ENCODE measurements at regions not wholly inside any gene's neighbourhood (a gene's known extent, or its start where the extent isn't known, plus 50 kb on each side); places are given as distances from the start of the nearest gene placed in this dataset.

DNA sequence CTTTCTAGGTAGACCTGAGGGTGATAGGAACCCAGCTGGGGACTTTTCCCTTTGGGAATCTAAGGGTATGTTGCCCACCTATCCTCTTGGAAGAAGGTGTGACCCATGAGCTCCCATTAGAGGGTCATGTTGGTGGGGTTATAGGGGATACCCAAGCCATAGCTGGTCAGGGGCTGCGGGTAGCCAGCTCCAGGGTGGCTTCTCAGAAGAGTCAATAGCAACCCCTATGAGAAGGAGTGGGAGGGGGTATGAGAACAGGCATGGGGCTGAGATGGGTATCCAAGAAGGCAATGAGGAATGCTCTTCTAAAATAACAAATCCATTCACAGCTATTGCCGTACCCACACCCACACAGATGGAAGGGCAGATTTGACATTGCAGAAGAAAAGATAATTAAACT lies 217.8 kb downstream of the UACA start:
- TF ChIP-seq, protein P1, sequence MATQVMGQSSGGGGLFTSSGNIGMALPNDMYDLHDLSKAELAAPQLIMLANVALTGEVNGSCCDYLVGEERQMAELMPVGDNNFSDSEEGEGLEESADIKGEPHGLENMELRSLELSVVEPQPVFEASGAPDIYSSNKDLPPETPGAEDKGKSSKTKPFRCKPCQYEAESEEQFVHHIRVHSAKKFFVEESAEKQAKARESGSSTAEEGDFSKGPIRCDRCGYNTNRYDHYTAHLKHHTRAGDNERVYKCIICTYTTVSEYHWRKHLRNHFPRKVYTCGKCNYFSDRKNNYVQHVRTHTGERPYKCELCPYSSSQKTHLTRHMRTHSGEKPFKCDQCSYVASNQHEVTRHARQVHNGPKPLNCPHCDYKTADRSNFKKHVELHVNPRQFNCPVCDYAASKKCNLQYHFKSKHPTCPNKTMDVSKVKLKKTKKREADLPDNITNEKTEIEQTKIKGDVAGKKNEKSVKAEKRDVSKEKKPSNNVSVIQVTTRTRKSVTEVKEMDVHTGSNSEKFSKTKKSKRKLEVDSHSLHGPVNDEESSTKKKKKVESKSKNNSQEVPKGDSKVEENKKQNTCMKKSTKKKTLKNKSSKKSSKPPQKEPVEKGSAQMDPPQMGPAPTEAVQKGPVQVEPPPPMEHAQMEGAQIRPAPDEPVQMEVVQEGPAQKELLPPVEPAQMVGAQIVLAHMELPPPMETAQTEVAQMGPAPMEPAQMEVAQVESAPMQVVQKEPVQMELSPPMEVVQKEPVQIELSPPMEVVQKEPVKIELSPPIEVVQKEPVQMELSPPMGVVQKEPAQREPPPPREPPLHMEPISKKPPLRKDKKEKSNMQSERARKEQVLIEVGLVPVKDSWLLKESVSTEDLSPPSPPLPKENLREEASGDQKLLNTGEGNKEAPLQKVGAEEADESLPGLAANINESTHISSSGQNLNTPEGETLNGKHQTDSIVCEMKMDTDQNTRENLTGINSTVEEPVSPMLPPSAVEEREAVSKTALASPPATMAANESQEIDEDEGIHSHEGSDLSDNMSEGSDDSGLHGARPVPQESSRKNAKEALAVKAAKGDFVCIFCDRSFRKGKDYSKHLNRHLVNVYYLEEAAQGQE (IDR thresholded peaks at IDR 0.05; ENCODE audit: low read depth), result no peak
- TF ChIP-seq RAD21 (IDR thresholded peaks at IDR 0.05; ENCODE audit: low read depth) (no peak), CREB1 (IDR thresholded peaks at IDR 0.05; ENCODE audit: low read depth) (no peak), EP300 (IDR thresholded peaks at IDR 0.05; ENCODE audit: borderline replicate concordance) (no peak), TAF1 (IDR thresholded peaks at IDR 0.05; ENCODE audit: low read depth) (no peak), ZBTB7A (IDR thresholded peaks at IDR 0.05; ENCODE audit: low read depth) (no peak), EGR1 (IDR thresholded peaks at IDR 0.05) (no peak), NFIC (IDR thresholded peaks at IDR 0.05) (no peak), TEAD4 (IDR thresholded peaks at IDR 0.05) (no peak), FOXM1 (IDR thresholded peaks at IDR 0.05; ENCODE audit: borderline replicate concordance, low read depth) (no peak)
- TF ChIP-seq, protein P2, sequence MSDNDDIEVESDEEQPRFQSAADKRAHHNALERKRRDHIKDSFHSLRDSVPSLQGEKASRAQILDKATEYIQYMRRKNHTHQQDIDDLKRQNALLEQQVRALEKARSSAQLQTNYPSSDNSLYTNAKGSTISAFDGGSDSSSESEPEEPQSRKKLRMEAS (IDR thresholded peaks at IDR 0.05), result no peak
- TF ChIP-seq, protein P3, sequence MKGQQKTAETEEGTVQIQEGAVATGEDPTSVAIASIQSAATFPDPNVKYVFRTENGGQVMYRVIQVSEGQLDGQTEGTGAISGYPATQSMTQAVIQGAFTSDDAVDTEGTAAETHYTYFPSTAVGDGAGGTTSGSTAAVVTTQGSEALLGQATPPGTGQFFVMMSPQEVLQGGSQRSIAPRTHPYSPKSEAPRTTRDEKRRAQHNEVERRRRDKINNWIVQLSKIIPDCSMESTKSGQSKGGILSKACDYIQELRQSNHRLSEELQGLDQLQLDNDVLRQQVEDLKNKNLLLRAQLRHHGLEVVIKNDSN (IDR thresholded peaks at IDR 0.05), result no peak

All from Ishikawa (cell line).